PC-9 (cell line): ENCODE measurements at regions not wholly inside any gene's neighbourhood (a gene's known extent, or its start where the extent isn't known, plus 50 kb on each side); places are given as distances from the start of the nearest gene placed in this dataset.

Experiments
- BruUV-seq: library from RNA; stranded (reverse); fragments of 400-500 nt; replicated peaks from 2 replicates; lab custom pipeline; 2021; lab: Mats Ljungman, UMichigan
- CTCF ChIA-PET: fragments of 300-600 bp; sonication (Branson Sonifier 250); formaldehyde crosslinking; loops from one replicate; lab custom pipeline; 2022; ENCODE audit warnings: antibody characterized with exemption; lab: Charles Lee
- POLR2A ChIA-PET: fragments of 300-600 bp; sonication (Branson Sonifier 250); formaldehyde crosslinking; loops from one replicate; lab custom pipeline; 2022; ENCODE audit warnings: antibody characterized with exemption; ENCODE audit not compliant: unreplicated experiment; lab: Charles Lee
- DNase-seq, 2 experiments: peaks; one replicate each; pipeline versions ENCODE4 v3.0.0 to v3.0.0-alpha.2; 2015 to 2022; ENCODE audit warnings: mixed read lengths in 1 of 2
- H2AFZ ChIP-seq: fragments of 200-600 bp; sonication (generic); 2 replicates; pipeline ENCODE4 v1.8.1; 2017; ENCODE audit warnings: antibody characterized with exemption
- H3F3A ChIP-seq: fragments of 200-600 bp; sonication (generic); 2 replicates; pipeline ENCODE4 v1.8.1; 2017; ENCODE audit warnings: antibody characterized with exemption, mild to moderate bottlenecking, low read depth; ENCODE audit not compliant: insufficient read depth
- H3K27ac ChIP-seq: fragments of 200-600 bp; sonication (generic); 2 replicates; pipeline ENCODE4 v1.6.1; 2016; ENCODE audit warnings: mixed run types
- H3K27me3 ChIP-seq: fragments of 200-600 bp; sonication (generic); 2 replicates; pipeline ENCODE4 v1.6.1; 2016; ENCODE audit warnings: low read depth, mixed run types; ENCODE audit not compliant: insufficient read depth
- H3K36me3 ChIP-seq: fragments of 200-600 bp; sonication (generic); 2 replicates; pipeline ENCODE4 v1.6.1; 2016; ENCODE audit warnings: low read depth, mixed run types
- H3K4me1 ChIP-seq: fragments of 200-600 bp; sonication (generic); replicated peaks from 2 replicates; pipeline ENCODE4 v1.6.1; 2016; ENCODE audit warnings: mixed run types; ENCODE audit not compliant: insufficient read depth
- H3K4me2 ChIP-seq: fragments of 200-600 bp; sonication (generic); 2 replicates; pipeline ENCODE4 v1.6.1; 2017; ENCODE audit warnings: mixed run types
- H3K4me3 ChIP-seq: fragments of 200-600 bp; sonication (generic); 2 replicates; pipeline ENCODE4 v1.6.1; 2016; ENCODE audit warnings: mixed run types
- H3K79me2 ChIP-seq: fragments of 200-600 bp; sonication (generic); 2 replicates; pipeline ENCODE4 v1.6.1; 2017; ENCODE audit warnings: low read depth, mixed run types
- H3K9me2 ChIP-seq: fragments of 200-600 bp; sonication (generic); 2 replicates; pipeline ENCODE4 v1.8.1; 2017; ENCODE audit warnings: mild to moderate bottlenecking; ENCODE audit not compliant: insufficient read depth
- H3K9me3 ChIP-seq: fragments of 200-600 bp; sonication (generic); 2 replicates; pipeline ENCODE4 v1.8.1; 2016; ENCODE audit warnings: low read depth; ENCODE audit not compliant: insufficient read depth
- H4K20me1 ChIP-seq: fragments of 200-600 bp; sonication (generic); 2 replicates; pipeline ENCODE4 v1.8.1; 2017; ENCODE audit not compliant: insufficient read depth
- EZH2 ChIP-seq: fragments of 200-600 bp; sonication (generic); IDR thresholded peaks from 2 replicates; pipeline ENCODE4 v1.8.0; 2017; ENCODE audit warnings: antibody characterized with exemption, low read depth
- intact Hi-C: fragments of 100-400 bp; cut with micrococcal nuclease; formaldehyde crosslinking; loops from one replicate; pipeline ENCODE4 v1.10.0; 2022; ENCODE audit not compliant: unreplicated experiment
- TF ChIP-seq, protein P1 (sequence below): fragments of 200-600 bp; sonication (generic); conservative IDR thresholded peaks from 2 replicates; pipeline ENCODE4 v1.6.1; 2017; ENCODE audit warnings: mixed run types, antibody characterized with exemption, mild to moderate bottlenecking, moderate library complexity

DNA sequence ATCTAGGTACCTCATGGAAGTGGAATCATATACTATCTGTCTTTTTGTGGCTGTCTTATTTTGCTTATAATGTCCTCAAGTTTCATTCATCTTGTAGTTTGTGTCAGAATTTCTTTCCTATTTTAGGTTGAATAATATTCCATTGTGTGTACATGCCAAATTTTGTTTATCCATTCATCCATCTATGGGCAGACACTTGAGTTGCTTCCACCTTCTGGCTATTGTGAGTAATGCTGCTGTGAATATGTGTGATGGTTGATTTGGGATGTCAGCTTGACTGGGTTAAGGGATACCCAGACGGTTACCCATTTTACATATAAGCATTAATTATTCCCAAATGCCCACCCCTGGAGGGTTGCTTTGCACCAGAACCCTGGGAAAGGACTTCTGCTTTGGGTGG lies 477.5 kb downstream of the PTPRU start:
- no peak overlapping the region for H3K4me3 ChIP-seq
- H4K20me1 ChIP-seq: no peaks in the 10 kb centered on the region
- DNase-seq: no peak
- no TSS peak for BruUV-seq
- no peaks in the 10 kb centered on the region for H3K27me3 ChIP-seq
- no peak overlapping the region for H3K4me2 ChIP-seq
- no peaks in the 10 kb centered on the region for H3K79me2 ChIP-seq
- ChIA-PET CTCF (no interaction called here), POLR2A (no interaction called here)
- peaks cover 13% of the 10 kb centered on the region for H3F3A ChIP-seq
- no peak overlapping the region for H3K27ac ChIP-seq
- H3K36me3 ChIP-seq: no peaks in the 10 kb centered on the region
- peaks cover 20% of the 10 kb centered on the region for H3K4me1 ChIP-seq
- no peaks in the 10 kb centered on the region for H3K9me2 ChIP-seq
- intact Hi-C loops: loop anchor here (5.0 kb wide), 1 partner anchor 202 kb away; no protein-coding TSS in a partner anchor
- no peak for TF ChIP-seq EZH2
- TF ChIP-seq, protein P1, sequence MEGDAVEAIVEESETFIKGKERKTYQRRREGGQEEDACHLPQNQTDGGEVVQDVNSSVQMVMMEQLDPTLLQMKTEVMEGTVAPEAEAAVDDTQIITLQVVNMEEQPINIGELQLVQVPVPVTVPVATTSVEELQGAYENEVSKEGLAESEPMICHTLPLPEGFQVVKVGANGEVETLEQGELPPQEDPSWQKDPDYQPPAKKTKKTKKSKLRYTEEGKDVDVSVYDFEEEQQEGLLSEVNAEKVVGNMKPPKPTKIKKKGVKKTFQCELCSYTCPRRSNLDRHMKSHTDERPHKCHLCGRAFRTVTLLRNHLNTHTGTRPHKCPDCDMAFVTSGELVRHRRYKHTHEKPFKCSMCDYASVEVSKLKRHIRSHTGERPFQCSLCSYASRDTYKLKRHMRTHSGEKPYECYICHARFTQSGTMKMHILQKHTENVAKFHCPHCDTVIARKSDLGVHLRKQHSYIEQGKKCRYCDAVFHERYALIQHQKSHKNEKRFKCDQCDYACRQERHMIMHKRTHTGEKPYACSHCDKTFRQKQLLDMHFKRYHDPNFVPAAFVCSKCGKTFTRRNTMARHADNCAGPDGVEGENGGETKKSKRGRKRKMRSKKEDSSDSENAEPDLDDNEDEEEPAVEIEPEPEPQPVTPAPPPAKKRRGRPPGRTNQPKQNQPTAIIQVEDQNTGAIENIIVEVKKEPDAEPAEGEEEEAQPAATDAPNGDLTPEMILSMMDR: no peak; the same call in 1 of the 2 replicates
- no peaks in the 10 kb centered on the region for H3K9me3 ChIP-seq
- no peak overlapping the region for H2AFZ ChIP-seq

DNA sequence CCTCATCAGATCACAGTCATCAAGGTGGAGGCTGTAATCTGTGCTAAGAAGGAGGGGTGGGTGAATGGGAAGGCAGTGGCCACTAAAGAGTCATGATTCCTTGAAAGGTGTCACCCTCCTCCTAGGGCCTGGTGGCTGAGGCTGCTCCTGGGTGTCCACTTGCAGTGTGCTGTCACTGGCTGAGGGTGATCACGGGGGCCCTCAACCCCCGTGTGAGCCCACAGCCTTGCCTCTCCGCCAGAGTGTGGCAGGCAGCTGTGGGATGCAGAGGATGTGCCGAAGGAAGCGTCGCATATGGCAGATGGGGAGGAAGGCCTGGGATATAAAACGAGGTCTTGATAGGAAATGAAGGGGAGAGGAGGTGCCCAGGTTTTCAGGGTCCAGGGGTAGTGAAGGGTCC lies 476.5 kb downstream of the PTPRU start:
- Histone ChIP-seq H3K9me3 (no peaks in the 10 kb centered on the region), H2AFZ (no peak overlapping the region), H4K20me1 (no peaks in the 10 kb centered on the region), H3K79me2 (no peaks in the 10 kb centered on the region), H3K27me3 (no peaks in the 10 kb centered on the region), H3K36me3 (no peaks in the 10 kb centered on the region), H3K4me1 (peaks cover 30% of the 10 kb centered on the region), H3K27ac (no peak overlapping the region), H3K4me2 (no peak overlapping the region), H3K9me2 (no peaks in the 10 kb centered on the region), H3K4me3 (no peak overlapping the region), H3F3A (peaks cover 21% of the 10 kb centered on the region)
- no peak for DNase-seq
- intact Hi-C loops: loop anchor here (5.0 kb wide), 1 partner anchor 200 kb away; no protein-coding TSS in a partner anchor
- BruUV-seq: no TSS peak
- POLR2A ChIA-PET: no interaction called here
- CTCF ChIA-PET: interaction anchor here (0.7 kb wide), 1 partner anchor 75 kb away, joined by 5 read pairs; no protein-coding TSS in a partner anchor
- TF ChIP-seq, protein P1: no peak
- no peak for TF ChIP-seq EZH2

DNA sequence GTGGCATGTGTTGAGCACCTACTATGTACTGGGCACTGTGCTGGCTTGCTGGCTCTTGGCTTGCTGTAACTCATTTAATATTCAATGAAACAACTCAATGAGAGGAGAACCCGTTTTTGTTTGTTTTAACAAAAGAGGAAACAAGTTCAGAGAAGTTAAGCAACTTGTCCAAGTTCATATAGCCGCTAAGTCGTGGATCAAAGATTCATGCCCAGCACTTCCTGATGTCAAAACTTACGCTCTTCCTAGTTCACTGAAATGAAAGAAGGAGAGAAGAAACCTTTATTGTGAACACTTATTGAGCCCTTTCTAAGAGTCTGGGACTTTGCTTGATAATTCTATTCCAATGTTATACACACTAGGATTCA lies 475.9 kb downstream of the PTPRU start:
- TF ChIP-seq, protein P1: no peak
- no peak for TF ChIP-seq EZH2
- H3K27ac ChIP-seq: no peak overlapping the region
- no peaks in the 10 kb centered on the region for H3K36me3 ChIP-seq
- H3F3A ChIP-seq: peaks cover 21% of the 10 kb centered on the region
- H3K9me2 ChIP-seq: no peaks in the 10 kb centered on the region
- intact Hi-C loops: loop anchor here (5.0 kb wide), 1 partner anchor 200 kb away; no protein-coding TSS in a partner anchor
- H3K79me2 ChIP-seq: no peaks in the 10 kb centered on the region
- POLR2A ChIA-PET: no interaction called here
- H3K9me3 ChIP-seq: no peaks in the 10 kb centered on the region
- H2AFZ ChIP-seq: no peak overlapping the region
- no peaks in the 10 kb centered on the region for H4K20me1 ChIP-seq
- no TSS peak for BruUV-seq
- H3K27me3 ChIP-seq: no peaks in the 10 kb centered on the region
- DNase-seq: no peak
- no peak overlapping the region for H3K4me3 ChIP-seq
- H3K4me1 ChIP-seq: peaks cover 32% of the 10 kb centered on the region
- H3K4me2 ChIP-seq: no peak overlapping the region
- CTCF ChIA-PET: interaction anchor here (0.7 kb wide), 1 partner anchor 75 kb away, joined by 5 read pairs; no protein-coding TSS in a partner anchor
